Calu3 (cell line): ENCODE measurements at regions not wholly inside any gene's neighbourhood (a gene's known extent, or its start where the extent isn't known, plus 50 kb on each side); places are given as distances from the start of the nearest gene placed in this dataset.

Source experiments
- BruUV-seq: library from RNA; stranded (reverse); fragments of 400-500 nt; replicated peaks from 2 replicates; lab custom pipeline; 2021; lab: Mats Ljungman, UMichigan
- CTCF ChIA-PET: fragments of 300-600 bp; sonication (Branson Sonifier 250); formaldehyde crosslinking; loops from one replicate; lab custom pipeline; 2022; ENCODE audit warnings: antibody characterized with exemption; lab: Charles Lee
- DNase-seq: peaks from one replicate; pipeline ENCODE4 v3.0.0; 2022
- H3K27ac Mint-ChIP-seq: one replicate; pipeline ENCODE4 v1.8.0; 2022; ENCODE audit warnings: mixed read lengths; ENCODE audit not compliant: unreplicated experiment
- H3K27me3 Mint-ChIP-seq: one replicate; pipeline ENCODE4 v1.8.0; 2022; ENCODE audit warnings: mixed read lengths; ENCODE audit not compliant: unreplicated experiment
- H3K36me3 Mint-ChIP-seq: one replicate; pipeline ENCODE4 v1.8.0; 2022; ENCODE audit warnings: mild to moderate bottlenecking, moderate library complexity, mixed read lengths; ENCODE audit not compliant: insufficient read depth, unreplicated experiment
- H3K4me1 Mint-ChIP-seq: one replicate; pipeline ENCODE4 v1.8.0; 2022; ENCODE audit warnings: mild to moderate bottlenecking, low read depth, mixed read lengths; ENCODE audit not compliant: unreplicated experiment
- H3K4me3 Mint-ChIP-seq: one replicate; pipeline ENCODE4 v1.8.0; 2022; ENCODE audit warnings: mild to moderate bottlenecking, low read depth, moderate library complexity, mixed read lengths; ENCODE audit not compliant: unreplicated experiment
- H3K9me3 Mint-ChIP-seq: one replicate; pipeline ENCODE4 v1.8.0; 2022; ENCODE audit warnings: low read depth, mixed read lengths; ENCODE audit not compliant: unreplicated experiment
- CTCF ChIP-seq: fragments of 200-600 bp; IDR thresholded peaks from one replicate; pipeline ENCODE4 v1.8.0; 2022; ENCODE audit warnings: antibody characterized with exemption; ENCODE audit not compliant: unreplicated experiment
- intact Hi-C: fragments of 100-400 bp; cut with micrococcal nuclease; formaldehyde crosslinking; loops from one replicate; pipeline ENCODE4 v1.10.0; 2022; ENCODE audit not compliant: unreplicated experiment

- intact Hi-C loops: no loop called here
- Mint-ChIP-seq H3K36me3 (no peaks in the 10 kb centered on the region), H3K4me3 (no peak overlapping the region), H3K27ac (no peak overlapping the region), H3K4me1 (no peaks in the 10 kb centered on the region), H3K27me3 (no peaks in the 10 kb centered on the region), H3K9me3 (peaks cover 5% of the 10 kb centered on the region)
- TF ChIP-seq CTCF: no peak
- BruUV-seq: no TSS peak
- DNase-seq: no peak
- CTCF ChIA-PET: no interaction called here
Measured at GRCh38 chr17:22484826-22485225, 792.5 kb downstream of the KCNJ18 start.

- Mint-ChIP-seq H3K27me3 (no peaks in the 10 kb centered on the region), H3K4me1 (no peaks in the 10 kb centered on the region), H3K9me3 (no peaks in the 10 kb centered on the region), H3K4me3 (no peak overlapping the region), H3K27ac (no peak overlapping the region), H3K36me3 (no peaks in the 10 kb centered on the region)
- intact Hi-C loops: loop anchor here (5.0 kb wide), 1 partner anchor 37 kb away; no protein-coding TSS in a partner anchor
- CTCF ChIA-PET: no interaction called here
- no peak for DNase-seq
- no peak for TF ChIP-seq CTCF
- no TSS peak for BruUV-seq
Measured at GRCh38 chr17:22490399-22490798, 798.1 kb downstream of the KCNJ18 start.

GRCh38 chr17:22492331-22492730, 800.0 kb downstream of the KCNJ18 start:
- Mint-ChIP-seq H3K9me3 (no peaks in the 10 kb centered on the region), H3K27me3 (no peaks in the 10 kb centered on the region), H3K4me1 (no peaks in the 10 kb centered on the region), H3K27ac (no peak overlapping the region), H3K4me3 (no peak overlapping the region), H3K36me3 (no peaks in the 10 kb centered on the region)
- BruUV-seq: no TSS peak
- TF ChIP-seq CTCF: no peak
- intact Hi-C loops: loop anchor here (5.0 kb wide), 1 partner anchor 35 kb away; no protein-coding TSS in a partner anchor
- no peak for DNase-seq
- CTCF ChIA-PET: no interaction called here

GRCh38 chr17:22496450-22496849, 804.1 kb downstream of the KCNJ18 start:
- H3K4me3 Mint-ChIP-seq: no peak overlapping the region
- no peak for DNase-seq
- peaks cover 4% of the 10 kb centered on the region for H3K9me3 Mint-ChIP-seq
- H3K4me1 Mint-ChIP-seq: no peaks in the 10 kb centered on the region
- no peaks in the 10 kb centered on the region for H3K36me3 Mint-ChIP-seq
- CTCF ChIA-PET: no interaction called here
- TF ChIP-seq CTCF: no peak
- no peaks in the 10 kb centered on the region for H3K27me3 Mint-ChIP-seq
- intact Hi-C loops: no loop called here
- no peak overlapping the region for H3K27ac Mint-ChIP-seq
- BruUV-seq: no TSS peak
